ENCODE measurements at regions not wholly inside any gene's neighbourhood (a gene's known extent, or its start where the extent isn't known, plus 50 kb on each side); places are given as distances from the start of the nearest gene placed in this dataset.

DNA sequence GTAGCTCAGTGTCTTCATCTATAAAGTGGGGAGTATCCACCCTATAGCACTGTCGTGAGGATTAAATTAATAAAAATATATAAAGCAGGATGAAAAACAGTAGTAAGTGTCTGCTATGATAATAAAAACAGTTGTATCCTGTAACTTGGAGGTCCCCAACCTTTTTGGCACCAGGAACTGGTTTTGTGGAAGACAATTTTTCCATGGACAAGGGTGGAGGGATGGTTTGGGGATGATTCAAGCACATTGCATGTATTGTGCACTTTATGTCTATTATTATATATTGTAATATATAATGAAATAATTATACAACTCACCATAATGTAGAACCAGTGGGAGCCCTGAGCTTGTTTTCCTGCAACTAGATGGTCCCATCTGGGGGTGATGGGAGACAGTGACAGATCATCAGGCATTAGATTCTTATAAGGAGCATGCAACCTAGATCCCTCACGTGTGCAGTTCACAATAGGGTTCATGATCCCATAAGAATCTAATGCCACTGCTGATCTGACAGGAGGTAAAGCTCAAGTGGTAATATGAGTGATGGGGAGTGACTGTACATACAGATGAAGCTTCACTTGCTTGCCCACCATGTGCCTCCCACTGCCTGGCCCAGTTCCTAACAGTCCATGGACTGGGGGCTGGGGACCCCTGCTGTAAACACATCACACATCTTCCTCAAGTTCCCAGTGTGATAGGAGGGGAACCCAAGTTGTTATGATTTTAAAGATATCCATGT, 177.4 kb upstream of the DAPK1 start:
- no peak overlapping the region for H3K9ac ChIP-seq (ENCODE audit: low read depth in 2 of 2, low read length in 2 of 2)
- no peak overlapping the region for H3K4me3 ChIP-seq
- TF ChIP-seq, protein P1, sequence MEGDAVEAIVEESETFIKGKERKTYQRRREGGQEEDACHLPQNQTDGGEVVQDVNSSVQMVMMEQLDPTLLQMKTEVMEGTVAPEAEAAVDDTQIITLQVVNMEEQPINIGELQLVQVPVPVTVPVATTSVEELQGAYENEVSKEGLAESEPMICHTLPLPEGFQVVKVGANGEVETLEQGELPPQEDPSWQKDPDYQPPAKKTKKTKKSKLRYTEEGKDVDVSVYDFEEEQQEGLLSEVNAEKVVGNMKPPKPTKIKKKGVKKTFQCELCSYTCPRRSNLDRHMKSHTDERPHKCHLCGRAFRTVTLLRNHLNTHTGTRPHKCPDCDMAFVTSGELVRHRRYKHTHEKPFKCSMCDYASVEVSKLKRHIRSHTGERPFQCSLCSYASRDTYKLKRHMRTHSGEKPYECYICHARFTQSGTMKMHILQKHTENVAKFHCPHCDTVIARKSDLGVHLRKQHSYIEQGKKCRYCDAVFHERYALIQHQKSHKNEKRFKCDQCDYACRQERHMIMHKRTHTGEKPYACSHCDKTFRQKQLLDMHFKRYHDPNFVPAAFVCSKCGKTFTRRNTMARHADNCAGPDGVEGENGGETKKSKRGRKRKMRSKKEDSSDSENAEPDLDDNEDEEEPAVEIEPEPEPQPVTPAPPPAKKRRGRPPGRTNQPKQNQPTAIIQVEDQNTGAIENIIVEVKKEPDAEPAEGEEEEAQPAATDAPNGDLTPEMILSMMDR (IDR thresholded peaks at IDR 0.05), result no peak
- DNase-seq, result no peak
- no peaks in the 10 kb centered on the region for H3K4me1 ChIP-seq
- no peaks in the 10 kb centered on the region for H3K36me3 ChIP-seq
- intact Hi-C loops (cut with DNase I), result loop anchor here (5.0 kb wide), 2 partner anchors 833 to 888 kb away; no protein-coding TSS in a partner anchor
- H3K27ac ChIP-seq, result no peak overlapping the region
- no peaks in the 10 kb centered on the region for H3K27me3 ChIP-seq
- H3K9me3 ChIP-seq, result no peaks in the 10 kb centered on the region

DNA sequence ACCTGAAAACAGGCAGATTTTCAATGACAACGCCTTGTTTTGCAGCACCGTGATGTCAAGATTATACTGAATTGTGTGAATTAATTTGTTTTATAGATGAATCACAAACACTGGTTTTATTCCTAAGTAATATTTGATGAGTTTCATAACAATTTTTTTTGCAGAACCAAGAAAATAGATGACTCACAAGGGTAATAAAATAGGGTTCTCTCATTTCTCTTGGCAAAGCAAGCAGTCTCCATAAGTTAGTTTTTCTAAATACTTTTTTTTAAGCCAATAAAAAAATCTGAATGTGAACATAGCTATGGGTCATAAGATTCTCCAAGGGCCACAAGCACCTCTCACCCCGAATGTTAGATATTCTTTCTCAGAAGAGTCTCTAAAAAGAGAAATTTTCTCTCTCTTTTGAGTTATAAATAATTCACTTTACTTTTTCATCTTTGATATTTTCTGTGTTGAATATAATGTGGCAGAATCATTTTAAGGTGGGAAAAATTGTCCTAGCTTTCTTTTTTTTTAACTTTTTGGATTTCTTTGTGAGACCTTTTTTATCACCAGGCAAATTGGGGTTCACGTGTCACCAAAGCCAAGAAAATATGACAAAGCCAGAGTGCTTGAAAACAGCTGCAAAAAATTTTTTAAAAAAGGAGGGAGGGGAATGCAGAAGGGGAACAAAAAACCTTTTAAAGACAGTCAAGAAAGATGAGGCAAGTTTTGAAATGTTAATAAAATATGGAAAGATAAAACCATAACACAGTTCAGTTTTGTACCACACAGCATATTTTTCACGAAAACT, 174.6 kb upstream of the DAPK1 start:
- TF ChIP-seq, protein P1 (IDR thresholded peaks at IDR 0.05), result no peak
- intact Hi-C loops (cut with DNase I), result loop anchor here (5.0 kb wide), 2 partner anchors 836 to 891 kb away; no protein-coding TSS in a partner anchor
- no peak overlapping the region for H3K9ac ChIP-seq (ENCODE audit: low read depth in 2 of 2, low read length in 2 of 2)

DNA sequence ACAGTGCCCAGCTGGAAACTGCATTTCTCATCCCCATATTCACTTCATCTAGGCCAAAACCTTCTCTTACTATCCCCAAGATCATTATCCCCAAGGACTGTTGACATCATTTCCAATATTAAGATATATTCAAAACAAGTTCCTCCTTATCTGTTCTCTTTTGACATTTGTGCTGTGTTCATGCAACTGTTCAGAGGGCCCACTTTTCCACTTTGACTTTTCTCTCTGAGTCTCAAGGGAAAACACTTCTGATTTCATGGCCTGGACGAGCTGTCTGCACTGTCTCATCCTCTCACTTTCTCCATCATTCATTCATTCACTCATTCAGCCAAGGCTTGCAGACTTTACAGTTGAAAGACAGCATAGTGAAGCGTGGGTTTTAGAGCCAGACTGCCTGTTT, 173.7 kb upstream of the DAPK1 start:
- TF ChIP-seq, protein P1 (IDR thresholded peaks at IDR 0.05), result no peak
- no peaks in the 10 kb centered on the region for H3K9me3 ChIP-seq
- H3K4me3 ChIP-seq, result no peak overlapping the region
- no peaks in the 10 kb centered on the region for H3K4me1 ChIP-seq
- no peak overlapping the region for H3K27ac ChIP-seq
- DNase-seq, result no peak
- H3K36me3 ChIP-seq, result no peaks in the 10 kb centered on the region
- H3K27me3 ChIP-seq, result no peaks in the 10 kb centered on the region
- H3K9ac ChIP-seq (ENCODE audit: low read depth in 2 of 2, low read length in 2 of 2), result no peak overlapping the region
- intact Hi-C loops (cut with DNase I), result loop anchor here (5.0 kb wide), 2 partner anchors 837 to 892 kb away; no protein-coding TSS in a partner anchor

More for the DNA sequence above, 174.6 kb upstream of the DAPK1 start:
- DNase-seq, result no peak
- no peaks in the 10 kb centered on the region for H3K9me3 ChIP-seq
- no peaks in the 10 kb centered on the region for H3K36me3 ChIP-seq
- no peaks in the 10 kb centered on the region for H3K27me3 ChIP-seq
- H3K4me1 ChIP-seq, result no peaks in the 10 kb centered on the region
- no peak overlapping the region for H3K4me3 ChIP-seq
- no peak overlapping the region for H3K27ac ChIP-seq

DNA sequence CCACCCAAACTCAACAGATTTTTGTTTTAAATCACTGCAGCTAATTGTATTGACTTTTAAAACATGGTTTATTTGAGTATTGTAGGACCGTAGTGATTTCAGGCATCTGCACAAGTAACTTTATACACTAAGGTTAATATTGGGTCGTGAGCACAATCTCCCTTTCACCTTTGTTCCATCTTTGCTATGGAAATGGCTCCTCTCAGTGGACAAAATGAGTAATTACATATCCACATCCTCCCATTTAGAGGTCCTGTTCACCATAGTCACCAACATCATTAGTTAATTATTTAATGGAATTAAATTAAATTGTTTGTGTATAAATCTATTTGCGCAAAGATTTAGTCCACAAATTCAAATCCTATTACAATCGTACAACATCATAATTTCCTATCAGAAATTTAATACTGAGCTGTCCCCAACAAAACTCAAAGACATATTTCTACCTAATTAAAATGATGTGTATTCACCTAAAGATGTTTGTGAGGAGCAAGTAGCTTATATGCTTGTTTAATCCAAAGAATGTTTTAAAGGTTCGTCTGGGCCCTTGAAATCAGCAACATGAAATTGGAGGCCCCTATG, 173.0 kb upstream of the DAPK1 start:
- H3K27me3 ChIP-seq, result no peaks in the 10 kb centered on the region
- H3K4me3 ChIP-seq, result no peak overlapping the region
- no peak overlapping the region for H3K27ac ChIP-seq
- H3K36me3 ChIP-seq, result no peaks in the 10 kb centered on the region
- TF ChIP-seq, protein P1 (IDR thresholded peaks at IDR 0.05), result peak; percentile 71
- intact Hi-C loops (cut with DNase I), result loop anchor here (5.0 kb wide), 2 partner anchors 837 to 892 kb away; no protein-coding TSS in a partner anchor
- no peak for DNase-seq
- no peak overlapping the region for H3K9ac ChIP-seq (ENCODE audit: low read depth in 2 of 2, low read length in 2 of 2)
- no peaks in the 10 kb centered on the region for H3K9me3 ChIP-seq
- H3K4me1 ChIP-seq, result no peaks in the 10 kb centered on the region

DNA sequence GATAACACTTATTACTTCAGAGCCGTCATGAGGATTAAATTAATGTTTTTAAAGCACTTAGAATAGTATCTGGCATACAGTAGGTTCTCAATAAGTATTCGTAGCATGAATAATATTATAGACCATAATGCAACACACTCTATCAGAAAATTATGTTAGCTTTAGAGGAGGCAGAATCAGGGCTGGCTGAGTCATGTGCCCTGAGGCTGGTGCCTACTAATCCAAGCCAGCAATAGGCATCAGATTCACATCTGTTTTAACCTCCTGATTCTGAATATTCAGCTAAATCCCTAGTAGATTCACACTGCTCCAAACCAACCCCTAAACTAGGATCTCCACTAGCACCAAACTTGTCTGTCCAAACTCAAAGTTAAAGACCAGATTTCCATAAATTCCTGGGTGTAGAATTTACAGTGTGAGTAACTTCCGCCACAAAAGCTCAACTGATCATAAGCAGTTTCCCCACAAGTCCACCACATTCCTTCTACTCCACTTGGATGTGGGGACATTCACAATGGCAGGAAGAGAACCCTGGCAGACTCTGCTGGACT, 170.0 kb upstream of the DAPK1 start:
- Histone ChIP-seq H3K4me1 (no peaks in the 10 kb centered on the region), H3K4me3 (no peak overlapping the region), H3K9me3 (no peaks in the 10 kb centered on the region), H3K27ac (no peak overlapping the region), H3K36me3 (no peaks in the 10 kb centered on the region), H3K9ac (ENCODE audit: low read depth in 2 of 2, low read length in 2 of 2) (no peak overlapping the region), H3K27me3 (no peaks in the 10 kb centered on the region)
- intact Hi-C loops (cut with DNase I), result no loop called here
- TF ChIP-seq, protein P1 (IDR thresholded peaks at IDR 0.05), result no peak
- no peak for DNase-seq
